ENCODE measurements at regions not wholly inside any gene's neighbourhood (a gene's known extent, or its start where the extent isn't known, plus 50 kb on each side); places are given as distances from the start of the nearest gene placed in this dataset.

DNA sequence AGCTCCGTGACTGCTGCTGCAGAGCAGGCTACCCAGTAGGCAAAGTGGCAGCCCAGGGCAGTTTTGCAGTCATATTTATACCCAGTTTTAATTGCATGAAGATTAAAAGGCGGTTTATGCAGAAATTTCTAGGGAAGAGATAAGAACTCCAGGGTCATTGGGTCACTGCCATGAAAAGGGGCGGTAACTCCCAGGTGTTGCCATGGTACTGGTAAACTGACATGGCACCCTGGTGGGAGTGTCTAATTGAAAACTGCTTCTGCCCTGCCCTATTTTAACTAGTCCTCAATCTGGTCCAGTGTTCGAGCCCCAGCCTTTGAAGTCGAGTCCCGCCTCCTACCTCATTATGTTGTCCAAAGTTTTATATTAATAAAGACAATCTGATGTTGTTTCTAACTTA, 75.0 kb upstream of the FUCA2 start:
- no peak for DNase-seq (ENCODE audit: low read depth in 1 of 2, low spot score in 1 of 2)
- no peaks in the 10 kb centered on the region for H3K27me3 ChIP-seq
- no peak for TF ChIP-seq CTCF (IDR thresholded peaks at IDR 0.05; ENCODE audit: low read depth, low read length)
- no peaks in the 10 kb centered on the region for H3K9me3 ChIP-seq (ENCODE audit: low read depth)
- no peak overlapping the region for H3K27ac ChIP-seq
- H3K4me3 ChIP-seq: no peak overlapping the region
- H3K4me1 ChIP-seq (ENCODE audit: low read depth): no peaks in the 10 kb centered on the region
- H3K36me3 ChIP-seq: no peaks in the 10 kb centered on the region

- no peaks in the 10 kb centered on the region for H3K36me3 ChIP-seq
- no peaks in the 10 kb centered on the region for H3K27me3 ChIP-seq
- H3K4me3 ChIP-seq: no peak overlapping the region
- no peak for DNase-seq (ENCODE audit: low read depth in 1 of 2, low spot score in 1 of 2)
- no peaks in the 10 kb centered on the region for H3K4me1 ChIP-seq (ENCODE audit: low read depth)
- TF ChIP-seq CTCF (IDR thresholded peaks at IDR 0.05; ENCODE audit: low read depth, low read length): no peak
- no peaks in the 10 kb centered on the region for H3K9me3 ChIP-seq (ENCODE audit: low read depth)
- no peak overlapping the region for H3K27ac ChIP-seq
Measured at GRCh38 chr6:143585716-143586115, 74.2 kb upstream of the FUCA2 start.

DNA sequence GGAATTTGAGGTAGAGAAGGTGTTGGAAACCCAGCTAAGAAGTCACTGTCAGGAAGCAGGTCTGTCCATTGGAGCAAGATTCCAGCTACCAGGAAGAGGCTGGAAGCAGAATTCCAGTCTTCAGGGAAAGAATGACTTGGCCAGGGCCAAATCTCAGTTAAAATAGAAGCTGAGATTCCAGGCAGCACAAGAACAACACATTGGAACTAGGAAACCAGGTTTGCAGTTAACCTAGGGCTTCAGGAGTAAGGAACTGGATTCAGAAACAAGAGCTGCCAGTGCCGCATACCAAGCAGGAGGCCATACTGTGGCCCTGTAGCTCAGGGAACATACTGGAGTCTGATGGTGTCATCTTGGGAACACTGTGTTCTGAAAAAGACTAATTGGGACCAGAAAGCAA, 73.7 kb upstream of the FUCA2 start:
- Histone ChIP-seq H3K4me3 (no peak overlapping the region), H3K27ac (no peak overlapping the region), H3K27me3 (no peaks in the 10 kb centered on the region), H3K4me1 (ENCODE audit: low read depth) (no peaks in the 10 kb centered on the region), H3K36me3 (no peaks in the 10 kb centered on the region), H3K9me3 (ENCODE audit: low read depth) (no peaks in the 10 kb centered on the region)
- no peak for TF ChIP-seq CTCF (IDR thresholded peaks at IDR 0.05; ENCODE audit: low read depth, low read length)
- DNase-seq (ENCODE audit: low read depth in 1 of 2, low spot score in 1 of 2): no peak

DNA sequence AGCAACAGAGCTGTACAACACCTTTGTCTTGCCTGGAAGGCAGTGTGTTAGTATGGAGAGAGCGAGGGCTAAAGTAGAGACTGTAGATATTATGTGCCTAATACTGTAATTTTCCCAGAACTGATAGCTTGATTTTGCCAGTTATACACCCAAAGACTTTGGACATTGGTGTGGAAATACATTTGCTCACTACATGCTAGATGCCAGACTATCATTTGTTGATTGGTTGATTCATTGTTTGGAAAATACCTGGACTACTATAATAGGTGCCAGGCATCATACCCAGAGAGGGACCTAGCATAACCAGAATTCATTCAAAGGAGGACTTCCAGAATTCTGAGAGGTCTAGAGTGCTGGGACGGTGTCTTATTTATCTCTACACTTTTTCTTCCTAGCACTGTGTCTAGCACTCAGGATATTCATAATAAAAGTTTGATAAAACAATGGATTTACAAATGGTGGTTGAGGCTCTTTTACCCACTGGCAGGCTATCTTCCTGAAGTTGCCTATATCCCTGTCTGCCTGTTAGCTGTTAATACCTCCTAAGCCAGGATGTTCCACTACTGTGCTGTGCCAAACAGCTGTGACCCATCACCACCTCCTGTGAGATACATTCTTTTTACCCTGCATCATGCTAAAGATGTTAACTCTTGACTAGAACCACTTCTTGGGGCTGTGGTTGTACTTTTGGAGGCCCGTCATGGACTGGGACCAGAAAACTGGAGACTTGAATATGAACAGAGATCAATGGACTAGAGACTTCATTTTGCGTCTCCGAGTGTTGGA, 72.2 kb upstream of the FUCA2 start:
- DNase-seq (ENCODE audit: low read depth in 1 of 2, low spot score in 1 of 2): peak in 1 of 2 donors; percentile 86
- Histone ChIP-seq H3K27me3 (no peaks in the 10 kb centered on the region), H3K4me3 (no peak overlapping the region), H3K36me3 (no peaks in the 10 kb centered on the region), H3K4me1 (ENCODE audit: low read depth) (no peaks in the 10 kb centered on the region), H3K9me3 (ENCODE audit: low read depth) (no peaks in the 10 kb centered on the region), H3K27ac (no peak overlapping the region)
- no peak for TF ChIP-seq CTCF (IDR thresholded peaks at IDR 0.05; ENCODE audit: low read depth, low read length)

DNA sequence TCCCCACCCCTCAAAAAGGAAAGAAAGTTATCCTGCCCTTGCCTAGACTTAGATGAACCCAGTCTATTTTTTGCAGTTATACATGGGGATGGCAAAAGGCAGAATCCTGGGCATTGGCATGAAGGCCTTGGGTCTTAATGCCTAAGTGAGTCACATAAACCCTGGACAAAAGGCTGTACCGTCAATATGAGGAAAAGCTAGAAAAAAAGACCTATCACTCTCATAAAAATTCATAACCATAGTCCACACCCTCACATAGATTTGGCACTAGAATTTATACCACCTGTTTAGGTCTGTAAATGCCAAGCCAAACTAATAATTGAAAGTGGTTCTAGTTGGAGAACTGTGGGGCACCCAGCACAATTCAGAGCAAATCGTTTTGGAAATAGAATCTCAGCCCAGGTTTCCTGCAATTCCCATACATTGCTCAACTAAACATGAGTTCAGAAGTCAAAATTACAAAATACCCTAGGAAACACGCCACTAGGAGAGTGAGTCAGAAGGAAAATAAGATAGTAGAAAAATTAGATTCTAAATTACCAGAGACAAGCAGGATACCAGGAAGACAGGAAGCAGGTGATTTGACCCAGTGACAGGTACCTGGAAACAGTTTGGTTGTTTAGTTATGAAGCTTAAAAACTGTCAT, 70.4 kb upstream of the FUCA2 start:
- Histone ChIP-seq H3K9me3 (ENCODE audit: low read depth) (no peaks in the 10 kb centered on the region), H3K36me3 (no peaks in the 10 kb centered on the region), H3K4me1 (ENCODE audit: low read depth) (no peaks in the 10 kb centered on the region), H3K4me3 (no peak overlapping the region), H3K27ac (no peak overlapping the region), H3K27me3 (no peaks in the 10 kb centered on the region)
- DNase-seq (ENCODE audit: low read depth in 1 of 2, low spot score in 1 of 2): peak in 1 of 2 donors; percentile 86
- no peak for TF ChIP-seq CTCF (IDR thresholded peaks at IDR 0.05; ENCODE audit: low read depth, low read length)
